ENCODE measurements at regions not wholly inside any gene's neighbourhood (a gene's known extent, or its start where the extent isn't known, plus 50 kb on each side); places are given as distances from the start of the nearest gene placed in this dataset.

DNA sequence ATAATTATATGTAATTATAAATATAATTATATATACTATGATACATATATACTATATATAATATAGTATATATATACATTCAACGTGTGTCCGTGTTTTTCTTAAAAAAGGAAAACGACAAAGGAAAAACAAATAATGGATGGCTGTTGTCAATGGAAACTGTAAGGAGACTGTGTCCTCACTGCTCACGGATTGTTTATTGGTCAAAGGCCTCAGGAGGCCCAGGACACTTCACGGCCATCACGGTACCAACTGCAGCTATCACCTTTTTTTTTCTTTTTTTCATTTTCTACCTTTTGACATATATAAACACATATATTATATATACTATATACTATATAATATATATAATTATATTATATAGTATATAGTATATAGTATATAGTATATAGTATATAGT lies 113.4 kb downstream of the SPTSSA start:
- DNase-seq: peak in 1 of 5 experiments; percentile 34

DNA sequence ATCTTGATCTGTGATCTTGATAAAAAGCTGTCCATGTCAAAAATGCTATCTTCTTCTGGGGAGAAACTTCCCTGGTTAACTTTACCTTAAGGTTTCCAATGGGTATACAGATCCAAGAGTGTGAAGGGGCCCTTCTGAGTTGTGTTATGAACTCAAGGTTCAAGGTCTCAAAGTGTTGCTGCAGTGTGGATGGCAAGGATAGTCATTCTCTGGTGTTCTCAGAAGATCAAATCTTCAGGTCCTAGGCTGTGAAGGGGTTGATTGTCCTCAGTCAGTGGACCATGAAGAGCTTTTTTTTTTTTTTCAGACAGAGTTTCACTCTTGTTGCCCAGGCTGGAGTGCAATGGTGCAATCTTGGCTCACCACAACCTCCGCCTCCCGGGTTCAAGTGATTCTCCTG lies 114.4 kb downstream of the SPTSSA start:
- DNase-seq: peak in 1 of 5 experiments; percentile 19

DNA sequence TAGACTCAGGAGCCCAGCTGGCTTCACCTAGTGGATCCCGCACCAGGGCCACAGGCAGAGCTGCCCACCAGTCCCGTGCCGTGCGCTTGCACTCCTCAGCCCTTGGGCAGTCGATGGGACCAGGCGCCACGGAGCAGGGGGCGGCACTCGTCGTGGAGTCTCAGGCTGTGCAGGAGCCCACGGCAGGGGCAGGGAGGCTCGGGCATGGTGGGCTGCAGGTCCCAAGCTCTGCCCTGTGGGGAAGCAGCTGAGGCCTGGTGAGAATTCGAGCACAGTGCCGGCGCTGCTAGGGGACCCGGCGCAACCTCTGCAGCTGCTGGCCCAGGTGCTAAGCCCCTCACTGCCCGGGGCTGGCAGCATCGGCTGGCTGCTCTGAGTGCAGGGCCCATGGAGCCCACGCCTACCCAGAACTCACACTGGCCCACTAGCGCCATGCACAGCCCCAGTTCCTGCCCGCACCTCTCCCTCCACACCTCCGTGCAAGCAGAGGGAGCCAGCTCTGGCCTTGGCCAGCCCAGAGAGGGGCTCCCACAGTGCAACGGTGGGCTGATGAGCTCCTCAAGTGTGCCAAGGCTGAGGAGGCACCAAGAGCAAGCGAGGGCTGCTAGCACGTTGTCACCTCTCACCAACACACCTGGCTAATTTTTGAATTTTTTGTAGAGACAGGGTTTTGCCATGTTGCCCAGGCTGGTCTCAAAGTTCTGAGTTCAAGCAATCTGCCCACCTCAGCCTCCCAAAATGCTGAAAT lies 116.1 kb downstream of the SPTSSA start:
- DNase-seq: no peak

DNA sequence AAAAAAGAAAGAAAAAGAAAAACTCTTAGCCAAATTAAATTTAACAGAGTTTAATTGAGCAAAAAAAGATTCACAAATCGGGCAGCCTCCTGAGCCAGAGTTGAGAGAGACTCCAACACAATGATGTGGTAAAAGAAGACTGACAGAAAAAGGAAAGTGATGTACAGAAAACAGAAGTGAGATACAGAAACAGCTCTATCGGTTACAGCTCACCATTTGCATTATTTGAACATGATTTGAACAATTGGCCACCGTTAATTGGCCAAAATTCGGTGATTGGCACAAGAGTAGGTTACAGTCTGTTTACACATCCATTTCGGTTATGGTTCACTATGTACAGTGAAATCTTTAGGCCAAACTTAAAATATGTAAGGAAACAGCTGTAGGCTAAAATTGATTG lies 117.7 kb downstream of the SPTSSA start:
- DNase-seq: no peak

DNA sequence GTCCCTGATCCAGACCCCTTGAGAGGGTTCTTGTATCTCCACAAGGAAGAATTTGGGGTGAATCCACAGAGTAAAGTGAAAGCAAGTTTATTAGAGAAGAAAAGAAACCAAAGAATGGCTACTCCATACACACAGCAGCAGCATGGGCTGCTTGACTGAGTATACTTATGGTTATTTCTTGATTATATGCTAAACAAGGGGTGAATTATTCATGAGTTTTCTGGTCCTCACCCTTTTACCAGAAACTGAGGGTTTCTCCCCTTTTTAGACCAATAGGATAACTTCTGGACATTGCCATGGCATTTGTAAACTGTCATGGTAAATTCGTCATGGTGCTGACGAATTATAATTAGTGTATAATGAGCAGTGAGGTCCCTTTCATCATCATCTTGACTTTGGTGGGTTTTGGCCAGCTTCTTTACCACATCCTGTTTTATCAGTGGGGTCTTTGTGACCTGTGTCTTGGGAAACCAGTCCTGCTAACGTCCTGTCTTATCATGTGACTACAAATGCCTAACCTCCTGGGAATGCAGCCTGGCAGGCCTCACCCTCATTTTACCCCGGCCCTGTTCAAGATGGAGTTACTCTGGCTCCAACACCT lies 121.9 kb downstream of the SPTSSA start:
- DNase-seq: no peak

DNA sequence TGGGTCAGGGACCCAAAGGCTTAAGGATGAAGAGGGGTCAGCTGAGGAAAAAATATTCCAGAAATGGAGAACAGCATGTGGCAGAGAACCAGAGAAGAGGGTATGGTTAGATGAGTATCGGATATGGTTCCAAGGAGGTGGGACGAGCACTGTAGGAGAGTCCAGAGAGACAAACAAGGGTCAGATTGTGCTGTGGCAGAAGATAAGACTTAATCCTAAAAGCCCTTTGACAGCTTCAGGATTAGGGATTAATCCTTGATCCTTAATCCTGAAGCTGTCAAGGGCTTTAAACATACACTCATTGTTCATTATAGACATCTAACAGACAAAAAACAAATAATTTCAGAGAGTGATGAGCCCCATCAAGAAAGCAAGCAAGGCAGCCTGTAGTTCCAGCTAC lies 124.0 kb downstream of the SPTSSA start:
- DNase-seq: no peak

DNA sequence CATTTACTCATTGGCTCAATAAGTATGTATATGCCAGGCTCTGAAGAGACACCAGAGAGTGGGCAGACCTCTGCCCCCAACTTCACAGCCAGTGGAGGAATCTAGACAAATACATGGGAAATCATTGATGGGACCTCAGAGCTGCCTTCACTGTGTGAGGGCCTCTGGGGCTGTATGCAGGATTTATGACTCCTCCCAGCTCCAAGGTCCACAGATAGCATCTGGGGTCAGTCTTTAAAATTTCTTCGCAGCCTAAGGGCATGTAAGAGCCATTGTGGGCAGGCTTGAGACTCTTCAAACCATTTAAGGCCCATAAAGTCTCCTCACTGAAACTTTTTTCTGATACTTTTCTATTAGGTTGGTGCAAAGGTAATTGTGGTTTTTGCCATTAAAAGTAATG lies 125.5 kb downstream of the SPTSSA start:
- DNase-seq: no peak

DNA sequence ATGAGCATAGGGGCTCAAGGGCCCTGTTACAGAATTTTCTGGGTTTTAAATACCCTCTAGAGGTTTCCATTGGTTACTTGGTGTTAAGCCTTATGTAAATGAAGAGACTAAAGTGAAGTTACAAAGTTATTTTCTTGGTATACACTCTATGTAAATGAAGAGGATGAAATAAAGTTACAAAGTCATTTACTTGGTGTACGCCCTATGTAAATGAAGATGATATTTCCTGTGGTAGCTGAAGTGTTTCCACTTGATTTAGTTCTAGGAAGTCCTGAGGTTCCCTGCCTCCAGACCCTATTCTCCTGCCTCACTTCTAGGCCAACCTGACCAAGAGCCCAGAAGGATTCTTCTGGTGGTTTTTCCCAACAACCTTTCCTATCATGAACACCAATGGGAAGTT lies 126.1 kb downstream of the SPTSSA start:
- no peak for DNase-seq

DNA sequence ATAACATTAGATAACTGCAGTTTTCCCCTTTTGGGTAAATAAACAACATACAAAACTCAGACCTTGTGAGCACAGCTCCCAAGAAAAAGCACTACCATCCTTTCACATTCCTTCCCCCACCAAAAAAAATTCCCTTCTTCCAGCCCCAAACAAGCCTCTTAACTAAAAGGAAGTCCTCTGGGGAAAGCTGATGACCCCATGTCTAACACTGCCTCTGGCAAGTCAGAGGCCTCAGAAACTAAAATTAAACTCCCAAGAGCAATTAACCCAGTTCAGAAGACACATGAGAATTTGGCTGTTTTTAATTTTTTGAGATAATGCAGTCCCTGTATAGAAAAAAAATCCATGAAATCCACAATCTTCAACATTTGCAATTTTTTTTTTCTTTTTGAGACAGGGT lies 127.7 kb downstream of the SPTSSA start:
- DNase-seq: no peak

DNA sequence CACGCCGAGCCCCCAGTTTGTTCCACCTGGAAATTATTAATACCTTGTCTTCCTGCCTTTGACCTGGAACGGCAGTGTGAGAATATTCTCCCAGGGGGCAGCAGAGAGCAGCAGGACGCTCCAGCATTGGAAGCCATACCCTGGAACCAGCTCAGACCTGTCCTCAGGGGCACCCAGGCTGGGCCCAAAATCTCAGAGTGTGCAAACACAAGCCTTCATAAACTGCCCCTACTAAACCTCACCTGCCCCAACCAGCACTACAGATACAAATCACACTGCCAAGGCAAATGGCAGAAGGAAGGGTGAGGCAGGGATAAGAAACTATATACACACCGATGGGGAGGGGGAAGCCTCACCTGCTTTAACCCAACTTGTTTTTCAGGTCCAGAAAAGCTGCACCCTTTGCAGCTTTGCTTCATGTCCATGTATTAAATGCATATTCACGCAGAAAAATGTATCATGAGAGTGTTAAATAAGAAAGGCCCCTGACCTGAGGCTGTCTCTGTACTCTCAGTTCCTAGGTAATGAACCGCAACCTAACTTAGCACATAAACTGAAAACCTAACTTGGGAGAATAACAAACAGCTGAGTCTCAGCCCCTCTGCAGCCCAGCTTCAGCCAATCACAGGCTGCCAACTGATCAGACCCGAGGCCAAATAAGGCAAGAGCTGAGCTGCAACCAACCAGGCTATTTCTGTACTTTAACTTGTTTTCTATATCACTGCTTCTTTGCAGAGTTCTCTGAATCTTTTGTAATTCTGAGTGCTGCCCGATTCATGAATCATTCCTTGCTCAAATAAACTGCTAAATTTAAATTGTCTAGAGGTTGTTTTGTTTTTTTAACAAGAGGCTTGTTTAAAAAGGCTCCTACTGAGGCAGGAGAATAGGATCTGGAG lies 130.1 kb downstream of the SPTSSA start:
- peak; percentile 0 to 51 (median 28) for DNase-seq

DNA sequence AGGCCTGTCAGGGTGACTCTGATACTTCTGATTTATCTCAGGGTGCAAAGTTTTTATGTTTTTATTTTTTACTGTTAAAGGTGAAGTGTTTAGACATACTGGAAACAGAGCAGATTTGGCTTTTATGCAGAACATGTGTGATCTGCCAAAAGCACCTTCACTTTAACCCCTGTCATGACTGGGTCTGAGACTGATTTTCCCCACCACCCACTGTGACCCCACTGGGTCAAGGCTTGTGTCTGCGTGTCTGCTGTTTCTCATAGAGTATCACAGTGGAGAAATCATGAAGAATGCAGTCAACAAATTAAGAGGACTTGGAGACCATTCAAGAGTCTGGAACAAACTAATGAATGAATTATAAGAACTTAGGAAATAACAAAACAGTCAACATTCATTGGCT lies 131.2 kb downstream of the SPTSSA start:
- DNase-seq: no peak

DNA sequence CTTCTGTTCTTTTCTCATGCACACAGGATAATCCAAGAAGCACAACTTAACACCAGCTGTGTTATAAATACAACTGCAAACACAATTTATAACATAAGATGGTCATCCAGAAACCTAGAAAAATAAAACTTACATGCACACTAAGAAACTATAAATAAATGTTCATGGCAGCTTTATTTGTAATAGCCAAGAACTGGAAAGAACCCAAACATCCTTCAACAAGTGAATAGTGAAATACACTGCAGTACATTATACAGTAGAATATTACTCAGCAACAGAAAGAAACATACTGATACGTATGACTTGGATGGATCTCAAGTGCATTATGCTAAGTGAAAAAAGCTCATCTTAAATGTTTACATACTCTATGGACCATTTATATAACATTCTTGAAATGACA lies 132.7 kb downstream of the SPTSSA start:
- DNase-seq: no peak

DNA sequence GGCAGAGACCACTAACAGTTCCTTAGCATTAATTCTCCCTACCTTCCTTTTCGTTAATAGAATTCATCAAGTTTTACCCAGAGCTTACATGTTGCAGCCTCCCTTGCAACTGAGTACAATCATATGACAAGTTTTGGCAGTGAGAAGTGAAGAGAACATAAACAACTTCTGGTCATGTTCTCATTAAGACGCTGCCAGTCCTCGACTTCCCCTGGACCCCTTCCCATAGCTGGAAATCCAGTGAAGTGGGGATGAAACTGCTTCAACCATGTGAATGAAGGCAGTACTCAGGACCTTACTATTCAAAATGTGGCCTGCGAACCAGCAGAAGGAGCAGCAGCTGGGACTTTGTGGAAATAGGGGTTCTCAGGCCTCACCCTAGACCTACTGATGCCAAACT lies 133.9 kb downstream of the SPTSSA start:
- no peak for DNase-seq

DNA sequence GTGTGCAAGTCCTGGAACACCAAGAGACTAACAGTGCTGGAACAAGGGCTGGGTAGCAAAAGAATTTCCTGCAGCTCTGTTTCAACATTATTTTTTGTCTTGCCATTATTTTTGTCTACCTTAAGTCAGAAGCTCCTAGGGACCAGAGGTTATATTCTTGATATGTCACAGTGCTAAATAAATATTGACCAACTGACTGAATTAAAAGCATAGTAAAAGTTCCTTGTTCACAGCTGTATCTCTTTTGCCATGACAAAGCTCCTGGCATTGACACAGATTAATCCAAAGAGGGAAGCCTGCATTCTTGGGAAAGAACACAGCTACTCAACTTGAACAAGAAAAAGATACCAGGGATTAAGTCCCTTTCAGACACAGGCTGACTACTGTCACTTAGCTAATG lies 136.5 kb downstream of the SPTSSA start:
- DNase-seq: no peak

DNA sequence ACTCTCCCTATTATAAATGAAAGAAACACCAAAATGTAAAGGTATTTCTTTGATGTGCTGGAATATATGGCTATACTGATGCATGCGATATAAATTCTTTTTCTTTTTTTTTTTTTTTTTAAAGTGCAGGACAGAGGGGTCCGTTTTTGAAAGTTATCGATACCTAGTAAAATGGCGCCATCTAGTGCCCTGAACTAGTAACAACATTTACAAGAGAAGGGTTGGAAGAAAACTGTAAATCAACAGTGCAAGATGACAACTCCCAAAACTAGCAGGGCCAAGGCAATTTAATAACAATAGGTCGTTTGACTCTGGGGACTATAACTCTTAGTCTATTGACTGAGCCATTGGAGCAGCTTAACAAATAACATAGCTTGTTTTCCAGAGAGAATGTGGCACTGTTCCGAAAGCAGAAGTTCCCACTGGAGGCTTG lies 137.7 kb downstream of the SPTSSA start:
- peak in 1 of 5 experiments; percentile 37 for DNase-seq

DNA sequence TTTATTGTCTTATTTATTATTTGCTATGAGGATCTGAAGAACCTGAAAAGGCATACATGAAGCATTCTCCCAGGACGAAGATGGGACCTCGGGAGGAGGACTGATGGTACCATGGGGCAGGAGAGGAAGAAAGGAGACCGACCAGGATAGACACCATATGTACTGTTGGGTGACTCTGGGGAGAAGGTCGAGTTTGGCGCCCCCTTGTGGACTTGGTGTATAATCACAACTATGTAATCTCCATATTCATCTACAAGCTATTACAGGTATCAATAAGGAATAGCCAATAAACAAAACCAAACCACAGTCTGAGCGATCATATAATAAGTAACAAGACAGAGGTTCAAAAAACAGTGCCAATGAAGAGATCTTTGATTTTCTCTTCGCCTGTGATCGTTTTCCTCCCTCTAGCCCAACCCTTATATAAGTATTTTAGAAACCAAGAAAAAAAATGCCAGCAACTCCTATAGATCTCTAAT lies 139.1 kb downstream of the SPTSSA start:
- peak; percentile 11 to 65 (median 54) for DNase-seq

DNA sequence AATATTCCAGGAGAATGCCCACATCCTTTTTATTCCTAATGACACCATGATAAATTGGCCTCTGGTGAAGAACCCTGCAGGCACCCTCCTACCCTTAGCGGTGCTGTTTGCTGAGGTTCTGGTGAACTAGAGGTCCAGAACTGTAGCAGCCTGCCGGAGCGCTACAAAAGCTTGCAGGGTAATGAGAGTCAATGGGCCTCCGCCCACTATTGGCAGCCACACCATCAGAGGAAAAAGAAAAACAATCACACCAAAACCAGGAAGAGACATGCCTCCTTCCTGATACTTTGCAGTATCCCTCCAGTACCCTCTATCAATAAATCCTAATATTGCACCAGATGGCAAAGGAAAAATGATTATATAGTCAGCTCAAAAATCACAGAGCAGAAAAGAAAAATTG lies 142.9 kb downstream of the SPTSSA start:
- no peak for DNase-seq

DNA sequence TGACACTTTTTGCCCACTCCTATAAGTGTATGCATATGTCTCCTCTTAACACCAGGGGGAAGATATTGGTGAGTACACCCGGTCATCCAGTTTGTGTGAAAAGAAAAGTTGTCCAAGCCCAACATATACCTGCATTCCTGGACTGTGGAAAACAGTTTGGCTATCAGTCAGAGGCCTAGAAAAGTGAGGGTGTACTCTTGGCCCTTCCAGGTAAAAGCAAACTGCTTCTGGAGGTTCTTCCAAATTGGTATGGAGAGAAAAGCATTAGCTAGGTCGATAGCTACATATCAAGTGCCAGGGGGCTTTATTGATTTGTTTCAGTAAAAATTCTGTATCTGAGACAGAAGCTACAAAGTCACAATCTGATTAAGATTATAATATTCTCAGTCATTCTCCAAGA lies 144.0 kb downstream of the SPTSSA start:
- no peak for DNase-seq

DNA sequence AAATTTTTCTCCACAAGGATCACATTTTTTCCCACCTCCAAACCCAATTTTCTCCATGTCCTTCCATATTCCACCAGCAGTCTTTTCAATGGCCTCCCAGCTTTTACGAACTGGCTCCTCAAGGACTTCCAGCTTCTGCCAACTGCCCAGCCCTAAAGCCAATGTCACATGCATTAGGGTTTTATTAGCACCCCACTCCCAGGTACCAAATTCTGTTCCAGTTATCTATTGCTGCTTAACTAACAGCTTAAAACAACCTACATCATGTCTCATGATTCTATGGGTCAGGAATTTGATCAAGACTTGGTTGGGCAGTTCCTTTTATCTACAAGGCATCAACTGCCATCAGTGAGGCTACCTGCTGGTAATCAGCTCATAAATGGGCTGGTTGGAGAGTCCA lies 151.3 kb downstream of the SPTSSA start:
- DNase-seq: no peak

DNA sequence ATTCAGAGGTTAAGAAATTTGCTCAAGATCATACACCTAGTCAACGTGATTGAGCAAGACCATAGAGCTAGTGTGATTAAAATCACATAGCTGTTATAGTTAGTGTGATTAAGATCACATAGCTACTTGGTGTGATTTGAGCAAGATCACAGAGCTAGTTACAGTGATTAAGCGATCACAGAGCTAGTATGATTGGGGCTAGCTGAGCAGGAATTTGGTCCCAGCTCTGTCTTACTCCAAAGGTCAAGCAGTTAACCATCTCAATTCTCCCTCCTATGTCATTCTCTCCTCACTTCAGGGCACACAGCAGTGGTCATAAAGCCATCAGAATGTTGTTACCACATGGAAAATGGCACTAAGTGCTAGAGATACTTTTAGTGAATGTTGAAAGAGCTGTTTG lies 158.2 kb downstream of the SPTSSA start:
- no peak for DNase-seq

DNA sequence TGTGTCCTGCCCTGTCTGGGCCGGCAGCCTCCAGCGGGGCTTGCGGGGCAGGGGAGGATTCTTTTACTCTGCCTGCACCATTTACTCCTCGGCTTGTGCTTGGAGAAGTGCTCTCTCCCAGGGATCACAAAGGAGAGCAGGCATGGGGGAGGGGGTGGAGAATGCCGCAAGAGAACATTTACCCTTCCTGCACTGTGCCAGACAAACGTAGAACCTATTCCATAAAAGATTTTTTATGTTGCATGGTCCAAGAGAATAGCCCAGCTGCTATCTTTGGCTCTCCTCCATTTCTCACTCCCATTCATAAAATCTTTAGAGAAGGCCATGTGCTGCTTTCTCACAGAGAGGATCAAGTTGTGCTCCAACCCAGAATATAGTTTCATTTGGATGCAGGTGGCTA lies 159.4 kb downstream of the SPTSSA start:
- DNase-seq: no peak

DNA sequence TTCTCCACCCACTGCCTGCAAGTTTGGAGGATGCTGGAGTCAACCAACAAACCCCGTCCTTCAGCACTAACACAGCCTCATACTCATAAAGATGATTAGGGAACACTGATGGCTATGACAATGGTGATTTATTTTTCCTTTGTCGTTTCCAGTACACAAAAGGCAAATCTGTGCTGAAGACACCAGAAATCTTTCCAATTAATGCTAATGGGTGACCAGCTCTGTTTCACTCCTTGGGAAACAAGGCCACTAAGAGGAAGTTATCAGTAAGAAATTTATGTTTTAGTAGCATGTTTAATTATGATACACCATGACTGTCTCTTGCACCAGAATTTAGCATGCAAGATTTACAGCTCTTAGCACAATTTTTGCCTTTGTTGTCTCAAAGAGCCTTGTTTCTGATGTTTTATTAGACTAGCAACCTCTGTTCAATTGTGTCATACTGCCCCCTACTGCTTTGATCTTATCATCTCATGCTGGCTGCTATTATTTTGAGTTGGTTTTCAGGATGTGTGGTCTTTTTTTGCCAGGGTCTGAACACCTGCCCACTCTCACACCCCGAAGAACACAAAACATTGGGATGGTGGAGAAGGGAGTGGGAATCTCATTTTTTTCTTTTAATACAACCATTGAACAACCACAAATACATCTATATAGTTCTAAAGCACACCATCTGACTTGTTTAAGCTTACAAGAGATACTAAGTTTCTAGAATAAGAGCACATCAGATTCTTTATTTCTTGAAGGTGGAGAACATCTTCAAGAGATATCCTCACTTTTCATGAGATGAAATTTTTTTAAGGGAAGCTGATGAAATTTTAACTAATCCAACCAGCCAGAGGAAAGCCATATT lies 160.9 kb downstream of the SPTSSA start:
- DNase-seq: peak in 1 of 5 experiments; percentile 69

DNA sequence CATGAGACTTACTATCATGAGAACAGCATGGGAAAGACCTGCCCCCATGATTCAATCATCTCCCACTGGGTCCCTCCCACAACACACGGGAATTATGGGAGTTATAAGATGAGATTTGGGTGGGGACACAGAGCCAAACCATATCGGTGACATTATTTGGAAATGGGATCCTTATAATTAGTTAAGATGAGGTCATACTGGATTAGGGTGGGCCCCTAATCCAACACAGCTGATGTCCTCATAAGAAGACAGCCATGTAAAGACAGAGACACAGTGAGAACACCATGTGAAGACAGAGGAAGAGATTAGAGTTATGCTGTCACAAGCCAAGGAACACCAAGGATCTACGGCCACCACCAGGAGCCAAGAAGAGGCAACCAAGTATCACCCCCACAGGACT lies 161.7 kb downstream of the SPTSSA start:
- DNase-seq: no peak
